SJSA1 (cell line): ENCODE measurements at regions not wholly inside any gene's neighbourhood (a gene's known extent, or its start where the extent isn't known, plus 50 kb on each side); places are given as distances from the start of the nearest gene placed in this dataset.

Source experiments
- DNase-seq, 2 experiments: peaks; one replicate each; pipeline ENCODE4 v3.0.0-alpha.2; 2015 to 2020; ENCODE audit warnings: low spot score in 2 of 2, low read depth in 1 of 2
- H3K27ac ChIP-seq: fragments of 250-450 bp; sonication (Bioruptor Pico); 2 replicates; pipeline ENCODE4 v1.5.1; 2020; ENCODE audit warnings: mild to moderate bottlenecking, moderate library complexity
- H3K27me3 ChIP-seq: fragments of 250-450 bp; sonication (Bioruptor Pico); replicated peaks from 2 replicates; pipeline ENCODE4 v1.5.1; 2020; ENCODE audit warnings: mild to moderate bottlenecking, moderate library complexity
- H3K36me3 ChIP-seq: fragments of 250-450 bp; sonication (Bioruptor Pico); 2 replicates; pipeline ENCODE4 v1.5.1; 2020; ENCODE audit warnings: mild to moderate bottlenecking
- H3K4me1 ChIP-seq: fragments of 250-450 bp; sonication (Bioruptor Pico); replicated peaks from 2 replicates; pipeline ENCODE4 v1.6.1; 2021; ENCODE audit warnings: mild to moderate bottlenecking
- H3K4me3 ChIP-seq: fragments of 250-450 bp; sonication (Bioruptor Pico); 2 replicates; pipeline ENCODE4 v1.5.1; 2020; ENCODE audit warnings: mild to moderate bottlenecking
- H3K9me3 ChIP-seq: fragments of 250-450 bp; sonication (Bioruptor Pico); replicated peaks from 2 replicates; pipeline ENCODE4 v1.5.1; 2020; ENCODE audit warnings: mild to moderate bottlenecking

- Histone ChIP-seq H3K27me3 (peaks cover 4% of the 10 kb centered on the region; the same call in 1 of the 2 replicates), H3K4me3 (no peak overlapping the region), H3K27ac (no peak overlapping the region), H3K9me3 (no peaks in the 10 kb centered on the region), H3K36me3 (no peaks in the 10 kb centered on the region), H3K4me1 (peaks cover 6% of the 10 kb centered on the region)
- no peak for DNase-seq
These were observed 106.4 kb upstream of the TMCC3 start for GRCh38 chr12:94756789-94757188.

- Histone ChIP-seq H3K36me3 (no peaks in the 10 kb centered on the region), H3K4me1 (no peaks in the 10 kb centered on the region), H3K27me3 (peaks cover 4% of the 10 kb centered on the region; the same call in 1 of the 2 replicates), H3K9me3 (no peaks in the 10 kb centered on the region), H3K27ac (no peak overlapping the region), H3K4me3 (no peak overlapping the region)
- no peak for DNase-seq
These were observed 105.2 kb upstream of the TMCC3 start for GRCh38 chr12:94755598-94755997.

- Histone ChIP-seq H3K4me3 (no peak overlapping the region), H3K4me1 (no peaks in the 10 kb centered on the region), H3K36me3 (no peaks in the 10 kb centered on the region), H3K9me3 (no peaks in the 10 kb centered on the region), H3K27ac (no peak overlapping the region), H3K27me3 (peaks cover 4% of the 10 kb centered on the region; the same call in 1 of the 2 replicates)
- DNase-seq = no peak
These were observed 104.3 kb upstream of the TMCC3 start for GRCh38 chr12:94754653-94755052.

GRCh38 chr12:94753036-94753679 is 102.8 kb upstream of the TMCC3 start:
- Histone ChIP-seq H3K36me3 (no peaks in the 10 kb centered on the region), H3K27me3 (peaks cover 4% of the 10 kb centered on the region; the same call in 1 of the 2 replicates), H3K4me1 (no peaks in the 10 kb centered on the region), H3K9me3 (no peaks in the 10 kb centered on the region), H3K27ac (no peak overlapping the region), H3K4me3 (no peak overlapping the region)
- no peak for DNase-seq

GRCh38 chr12:94750864-94751263 is 100.5 kb upstream of the TMCC3 start:
- no peak overlapping the region for H3K4me3 ChIP-seq
- H3K27me3 ChIP-seq = no peaks in the 10 kb centered on the region; the same call in 1 of the 2 replicates
- H3K36me3 ChIP-seq = no peaks in the 10 kb centered on the region
- H3K9me3 ChIP-seq = no peaks in the 10 kb centered on the region
- H3K4me1 ChIP-seq = no peaks in the 10 kb centered on the region
- DNase-seq = no peak
- no peak overlapping the region for H3K27ac ChIP-seq

- Histone ChIP-seq H3K27ac (no peak overlapping the region), H3K9me3 (no peaks in the 10 kb centered on the region), H3K27me3 (no peaks in the 10 kb centered on the region; the same call in 1 of the 2 replicates), H3K4me3 (no peak overlapping the region), H3K4me1 (no peaks in the 10 kb centered on the region), H3K36me3 (no peaks in the 10 kb centered on the region)
- no peak for DNase-seq
These were observed 99.5 kb upstream of the TMCC3 start for GRCh38 chr12:94749890-94750289.

- Histone ChIP-seq H3K27me3 (no peaks in the 10 kb centered on the region; the same call in 1 of the 2 replicates), H3K36me3 (no peaks in the 10 kb centered on the region)
These were observed 99.1 kb upstream of the TMCC3 start for GRCh38 chr12:94749455-94749854.

GRCh38 chr12:94748726-94749421 is 98.5 kb upstream of the TMCC3 start:
- H3K27ac ChIP-seq = no peak overlapping the region
- no peak overlapping the region for H3K4me3 ChIP-seq
- no peaks in the 10 kb centered on the region; the same call in 1 of the 2 replicates for H3K27me3 ChIP-seq
- H3K9me3 ChIP-seq = no peaks in the 10 kb centered on the region
- H3K36me3 ChIP-seq = no peaks in the 10 kb centered on the region
- H3K4me1 ChIP-seq = no peaks in the 10 kb centered on the region
- no peak for DNase-seq

More at GRCh38 chr12:94749455-94749854, 99.1 kb upstream of the TMCC3 start:
- Histone ChIP-seq H3K27ac (no peak overlapping the region), H3K4me1 (no peaks in the 10 kb centered on the region), H3K9me3 (no peaks in the 10 kb centered on the region), H3K4me3 (no peak overlapping the region)
- DNase-seq = no peak

- H3K4me1 ChIP-seq = no peaks in the 10 kb centered on the region
- no peak overlapping the region for H3K4me3 ChIP-seq
- H3K27ac ChIP-seq = no peak overlapping the region
- H3K27me3 ChIP-seq = no peaks in the 10 kb centered on the region; the same call in 1 of the 2 replicates
- DNase-seq = no peak
- no peaks in the 10 kb centered on the region for H3K9me3 ChIP-seq
- no peaks in the 10 kb centered on the region for H3K36me3 ChIP-seq
These were observed 95.2 kb upstream of the TMCC3 start for GRCh38 chr12:94745562-94745961.

- H3K36me3 ChIP-seq = no peaks in the 10 kb centered on the region
- no peaks in the 10 kb centered on the region; the same call in 1 of the 2 replicates for H3K27me3 ChIP-seq
- no peak for DNase-seq
- H3K27ac ChIP-seq = no peak overlapping the region
- no peaks in the 10 kb centered on the region for H3K4me1 ChIP-seq
- no peaks in the 10 kb centered on the region for H3K9me3 ChIP-seq
- no peak overlapping the region for H3K4me3 ChIP-seq
These were observed 92.8 kb upstream of the TMCC3 start for GRCh38 chr12:94743174-94743573.

- Histone ChIP-seq H3K27ac (no peak overlapping the region), H3K4me1 (no peaks in the 10 kb centered on the region)
These were observed 90.4 kb upstream of the TMCC3 start for GRCh38 chr12:94740601-94741362.

GRCh38 chr12:94736820-94737219 is 86.5 kb upstream of the TMCC3 start:
- Histone ChIP-seq H3K27ac (no peak overlapping the region), H3K4me3 (no peak overlapping the region)
- no peak for DNase-seq

More at GRCh38 chr12:94740601-94741362, 90.4 kb upstream of the TMCC3 start:
- DNase-seq = no peak
- no peaks in the 10 kb centered on the region for H3K36me3 ChIP-seq
- no peak overlapping the region for H3K4me3 ChIP-seq
- H3K9me3 ChIP-seq = no peaks in the 10 kb centered on the region
- 0 out of 2 replicates have a peak, but pooled peaks cover 3% of the 10 kb centered on the region for H3K27me3 ChIP-seq

GRCh38 chr12:94736004-94736403 is 85.6 kb upstream of the TMCC3 start:
- Histone ChIP-seq H3K27ac (no peak overlapping the region), H3K36me3 (no peaks in the 10 kb centered on the region), H3K27me3 (0 out of 2 replicates have a peak, but pooled peaks cover 3% of the 10 kb centered on the region), H3K4me3 (no peak overlapping the region), H3K4me1 (no peaks in the 10 kb centered on the region), H3K9me3 (no peaks in the 10 kb centered on the region)
- no peak for DNase-seq

More at GRCh38 chr12:94736820-94737219, 86.5 kb upstream of the TMCC3 start:
- no peaks in the 10 kb centered on the region for H3K4me1 ChIP-seq
- H3K36me3 ChIP-seq = no peaks in the 10 kb centered on the region
- 0 out of 2 replicates have a peak, but pooled peaks cover 3% of the 10 kb centered on the region for H3K27me3 ChIP-seq
- H3K9me3 ChIP-seq = no peaks in the 10 kb centered on the region
